ENCODE measurements at regions not wholly inside any gene's neighbourhood (a gene's known extent, or its start where the extent isn't known, plus 50 kb on each side); places are given as distances from the start of the nearest gene placed in this dataset.

- no peaks in the 10 kb centered on the region for H3K36me3 ChIP-seq
- intact Hi-C loops (cut with DNase I), result no loop called here
- TF ChIP-seq EP300 (IDR thresholded peaks at IDR 0.05), result no peak
- no peak for TF ChIP-seq POLR2AphosphoS5 (IDR thresholded peaks at IDR 0.05)
- TF ChIP-seq CTCF (IDR thresholded peaks at IDR 0.05), result no peak
- no peak for TF ChIP-seq POLR2A (IDR thresholded peaks at IDR 0.05)
- no peak overlapping the region for H3K4me3 ChIP-seq
- no peak overlapping the region for H3K27ac ChIP-seq
- DNase-seq, result no peak
- H3K9me3 ChIP-seq, result peaks cover 0 to 2% (median 0%) of the 10 kb centered on the region in 4 donors
- H3K27me3 ChIP-seq, result no peaks in the 10 kb centered on the region
- 64 to 87% methylated on average over 2 of the region's 2 CpGs for WGBS, 2 donors
- no peaks in the 10 kb centered on the region for H3K4me1 ChIP-seq
Observed at GRCh38 chr4:13184199-13184598, 299.9 kb downstream of the RAB28 start.

GRCh38 chr4:13182133-13182532 lies 302.0 kb downstream of the RAB28 start:
- TF ChIP-seq POLR2A (IDR thresholded peaks at IDR 0.05), result no peak
- TF ChIP-seq CTCF (IDR thresholded peaks at IDR 0.05), result no peak
- no peak for TF ChIP-seq POLR2AphosphoS5 (IDR thresholded peaks at IDR 0.05)
- no peak for TF ChIP-seq EP300 (IDR thresholded peaks at IDR 0.05)
- peaks cover 0 to under 1% (median 0%) of the 10 kb centered on the region in 4 donors for H3K4me1 ChIP-seq
- no peak for DNase-seq
- H3K4me3 ChIP-seq, result no peak overlapping the region
- H3K36me3 ChIP-seq, result no peaks in the 10 kb centered on the region
- intact Hi-C loops (cut with DNase I), result no loop called here
- H3K9me3 ChIP-seq, result peaks cover 0 to 2% (median 0%) of the 10 kb centered on the region in 4 donors
- H3K27me3 ChIP-seq, result no peaks in the 10 kb centered on the region
- no peak overlapping the region for H3K27ac ChIP-seq

- no peak for DNase-seq
- WGBS, 2 donors, result 86 to 88% methylated on average over 4 of the region's 4 CpGs
Observed at GRCh38 chr4:13181681-13182080, 302.5 kb downstream of the RAB28 start.

GRCh38 chr4:13180701-13181100 lies 303.4 kb downstream of the RAB28 start:
- Histone ChIP-seq H3K4me3 (no peak overlapping the region), H3K9me3 (peaks cover 0 to 2% (median 0%) of the 10 kb centered on the region in 4 donors), H3K27me3 (no peaks in the 10 kb centered on the region), H3K36me3 (no peaks in the 10 kb centered on the region), H3K4me1 (peaks cover 0 to 5% (median 3%) of the 10 kb centered on the region in 4 donors), H3K27ac (no peak overlapping the region)
- TF ChIP-seq EP300 (IDR thresholded peaks at IDR 0.05) (no peak), POLR2AphosphoS5 (IDR thresholded peaks at IDR 0.05) (no peak), CTCF (IDR thresholded peaks at IDR 0.05) (no peak), POLR2A (IDR thresholded peaks at IDR 0.05) (no peak)
- intact Hi-C loops (cut with DNase I), result no loop called here
- DNase-seq, result no peak

More at GRCh38 chr4:13181681-13182080, 302.5 kb downstream of the RAB28 start:
- H3K4me3 ChIP-seq, result no peak overlapping the region
- H3K27ac ChIP-seq, result no peak overlapping the region
- H3K36me3 ChIP-seq, result no peaks in the 10 kb centered on the region
- H3K4me1 ChIP-seq, result peaks cover 0 to 5% (median 2%) of the 10 kb centered on the region in 4 donors
- intact Hi-C loops (cut with DNase I), result no loop called here
- H3K9me3 ChIP-seq, result peaks cover 0 to 2% (median 0%) of the 10 kb centered on the region in 4 donors
- no peak for TF ChIP-seq CTCF (IDR thresholded peaks at IDR 0.05)
- no peak for TF ChIP-seq POLR2AphosphoS5 (IDR thresholded peaks at IDR 0.05)
- no peak for TF ChIP-seq POLR2A (IDR thresholded peaks at IDR 0.05)
- no peaks in the 10 kb centered on the region for H3K27me3 ChIP-seq

- intact Hi-C loops (cut with DNase I), result no loop called here
- peaks cover 0 to 5% (median 3%) of the 10 kb centered on the region in 4 donors for H3K4me1 ChIP-seq
- TF ChIP-seq POLR2AphosphoS5 (IDR thresholded peaks at IDR 0.05) (no peak), CTCF (IDR thresholded peaks at IDR 0.05) (no peak), POLR2A (IDR thresholded peaks at IDR 0.05) (no peak), EP300 (IDR thresholded peaks at IDR 0.05) (no peak)
- no peaks in the 10 kb centered on the region for H3K27me3 ChIP-seq
- no peak overlapping the region for H3K27ac ChIP-seq
- no peak overlapping the region for H3K4me3 ChIP-seq
- WGBS, 2 donors, result 83 to 84% methylated on average over 1 of the region's 1 CpG
- H3K36me3 ChIP-seq, result no peaks in the 10 kb centered on the region
- no peaks in the 10 kb centered on the region for H3K9me3 ChIP-seq
- no peak for DNase-seq
Observed at GRCh38 chr4:13178621-13179020, 305.5 kb downstream of the RAB28 start.

Measured in sigmoid colon (tissue), 6 donors.